Liver (tissue), 3 donors: ENCODE measurements at regions not wholly inside any gene's neighbourhood (a gene's known extent, or its start where the extent isn't known, plus 50 kb on each side); places are given as distances from the start of the nearest gene placed in this dataset.

ENCODE experiments used
- CTCF ChIP-seq: fragments of 150-350 bp; IDR thresholded peaks from 2 replicates; pipeline ENCODE4 v1.5.1; 2017; ENCODE audit warnings: improper control_type of control experiment, low read depth, low read length; ENCODE audit not compliant: missing input control
- GABPA ChIP-seq, 2 donors: IDR thresholded peaks in 1 of 2; conservative IDR thresholded peaks in 1 of 2; 2 replicates each; pipeline ENCODE4 v1.6.1; 2016; ENCODE audit warnings: antibody characterized with exemption in 2 of 2, mild to moderate bottlenecking in 1 of 2, moderate library complexity in 1 of 2
- HNF4A ChIP-seq, 2 donors: conservative IDR thresholded peaks; 2 replicates each; pipeline ENCODE4 v1.6.1; 2016; ENCODE audit warnings: antibody characterized with exemption in 2 of 2, mild to moderate bottlenecking in 2 of 2
- HNF4G ChIP-seq: IDR thresholded peaks from 2 replicates; pipeline ENCODE4 v1.6.1; 2016; ENCODE audit warnings: antibody characterized with exemption
- JUND ChIP-seq, 2 donors: IDR thresholded peaks; 2 replicates each; pipeline ENCODE4 v1.6.1; 2016; ENCODE audit warnings: antibody characterized with exemption in 2 of 2
- NR2F2 ChIP-seq: IDR thresholded peaks from 2 replicates; pipeline ENCODE4 v1.6.1; 2016; ENCODE audit warnings: antibody characterized with exemption
- RAD21 ChIP-seq, 2 donors: IDR thresholded peaks; 2 replicates each; pipeline ENCODE4 v1.6.1; 2016; ENCODE audit warnings: antibody characterized with exemption in 2 of 2, mild to moderate bottlenecking in 2 of 2
- TAF1 ChIP-seq: conservative IDR thresholded peaks from 2 replicates; pipeline ENCODE4 v1.6.1; 2016; ENCODE audit warnings: antibody characterized with exemption, mild to moderate bottlenecking
- YY1 ChIP-seq: IDR thresholded peaks from 2 replicates; pipeline ENCODE4 v1.6.1; 2016; ENCODE audit warnings: antibody characterized with exemption, mild to moderate bottlenecking
- TF ChIP-seq, protein P1 (sequence below): IDR thresholded peaks from 2 replicates; pipeline ENCODE4 v1.6.1; 2016; ENCODE audit warnings: antibody characterized with exemption
- TF ChIP-seq, protein P2 (sequence below): IDR thresholded peaks from 2 replicates; pipeline ENCODE4 v1.6.1; 2016; ENCODE audit warnings: antibody characterized with exemption, mild to moderate bottlenecking
- TF ChIP-seq, protein P3 (sequence below): IDR thresholded peaks from 2 replicates; pipeline ENCODE4 v1.6.1; 2016; ENCODE audit warnings: antibody characterized with exemption
- TF ChIP-seq, protein P4 (sequence below): IDR thresholded peaks from 2 replicates; pipeline ENCODE4 v1.6.1; 2016; ENCODE audit warnings: antibody characterized with exemption
- donor health status: healthy.
- donor health status: healthy.

GRCh38 chr2:216967889-216968288 is 108.0 kb upstream of the TNP1 start:
- no peak for TF ChIP-seq CTCF
- TF ChIP-seq, protein P1, sequence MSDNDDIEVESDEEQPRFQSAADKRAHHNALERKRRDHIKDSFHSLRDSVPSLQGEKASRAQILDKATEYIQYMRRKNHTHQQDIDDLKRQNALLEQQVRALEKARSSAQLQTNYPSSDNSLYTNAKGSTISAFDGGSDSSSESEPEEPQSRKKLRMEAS: no peak
- TF ChIP-seq, protein P2, sequence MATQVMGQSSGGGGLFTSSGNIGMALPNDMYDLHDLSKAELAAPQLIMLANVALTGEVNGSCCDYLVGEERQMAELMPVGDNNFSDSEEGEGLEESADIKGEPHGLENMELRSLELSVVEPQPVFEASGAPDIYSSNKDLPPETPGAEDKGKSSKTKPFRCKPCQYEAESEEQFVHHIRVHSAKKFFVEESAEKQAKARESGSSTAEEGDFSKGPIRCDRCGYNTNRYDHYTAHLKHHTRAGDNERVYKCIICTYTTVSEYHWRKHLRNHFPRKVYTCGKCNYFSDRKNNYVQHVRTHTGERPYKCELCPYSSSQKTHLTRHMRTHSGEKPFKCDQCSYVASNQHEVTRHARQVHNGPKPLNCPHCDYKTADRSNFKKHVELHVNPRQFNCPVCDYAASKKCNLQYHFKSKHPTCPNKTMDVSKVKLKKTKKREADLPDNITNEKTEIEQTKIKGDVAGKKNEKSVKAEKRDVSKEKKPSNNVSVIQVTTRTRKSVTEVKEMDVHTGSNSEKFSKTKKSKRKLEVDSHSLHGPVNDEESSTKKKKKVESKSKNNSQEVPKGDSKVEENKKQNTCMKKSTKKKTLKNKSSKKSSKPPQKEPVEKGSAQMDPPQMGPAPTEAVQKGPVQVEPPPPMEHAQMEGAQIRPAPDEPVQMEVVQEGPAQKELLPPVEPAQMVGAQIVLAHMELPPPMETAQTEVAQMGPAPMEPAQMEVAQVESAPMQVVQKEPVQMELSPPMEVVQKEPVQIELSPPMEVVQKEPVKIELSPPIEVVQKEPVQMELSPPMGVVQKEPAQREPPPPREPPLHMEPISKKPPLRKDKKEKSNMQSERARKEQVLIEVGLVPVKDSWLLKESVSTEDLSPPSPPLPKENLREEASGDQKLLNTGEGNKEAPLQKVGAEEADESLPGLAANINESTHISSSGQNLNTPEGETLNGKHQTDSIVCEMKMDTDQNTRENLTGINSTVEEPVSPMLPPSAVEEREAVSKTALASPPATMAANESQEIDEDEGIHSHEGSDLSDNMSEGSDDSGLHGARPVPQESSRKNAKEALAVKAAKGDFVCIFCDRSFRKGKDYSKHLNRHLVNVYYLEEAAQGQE: no peak
- no peak for TF ChIP-seq TAF1
- no peak for TF ChIP-seq RAD21 (IDR thresholded peaks at IDR 0.05)
- TF ChIP-seq YY1: no peak
- no peak for TF ChIP-seq GABPA (IDR thresholded peaks at IDR 0.05 in 1 of 2, conservative IDR thresholded peaks at IDR 0.05 in 1 of 2)
- no peak for TF ChIP-seq JUND (IDR thresholded peaks at IDR 0.05)
- no peak for TF ChIP-seq HNF4A (conservative IDR thresholded peaks at IDR 0.05)
- TF ChIP-seq HNF4G: no peak
- TF ChIP-seq NR2F2: no peak
- TF ChIP-seq, protein P3, sequence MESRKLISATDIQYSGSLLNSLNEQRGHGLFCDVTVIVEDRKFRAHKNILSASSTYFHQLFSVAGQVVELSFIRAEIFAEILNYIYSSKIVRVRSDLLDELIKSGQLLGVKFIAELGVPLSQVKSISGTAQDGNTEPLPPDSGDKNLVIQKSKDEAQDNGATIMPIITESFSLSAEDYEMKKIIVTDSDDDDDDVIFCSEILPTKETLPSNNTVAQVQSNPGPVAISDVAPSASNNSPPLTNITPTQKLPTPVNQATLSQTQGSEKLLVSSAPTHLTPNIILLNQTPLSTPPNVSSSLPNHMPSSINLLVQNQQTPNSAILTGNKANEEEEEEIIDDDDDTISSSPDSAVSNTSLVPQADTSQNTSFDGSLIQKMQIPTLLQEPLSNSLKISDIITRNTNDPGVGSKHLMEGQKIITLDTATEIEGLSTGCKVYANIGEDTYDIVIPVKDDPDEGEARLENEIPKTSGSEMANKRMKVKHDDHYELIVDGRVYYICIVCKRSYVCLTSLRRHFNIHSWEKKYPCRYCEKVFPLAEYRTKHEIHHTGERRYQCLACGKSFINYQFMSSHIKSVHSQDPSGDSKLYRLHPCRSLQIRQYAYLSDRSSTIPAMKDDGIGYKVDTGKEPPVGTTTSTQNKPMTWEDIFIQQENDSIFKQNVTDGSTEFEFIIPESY: no peak
- TF ChIP-seq, protein P4, sequence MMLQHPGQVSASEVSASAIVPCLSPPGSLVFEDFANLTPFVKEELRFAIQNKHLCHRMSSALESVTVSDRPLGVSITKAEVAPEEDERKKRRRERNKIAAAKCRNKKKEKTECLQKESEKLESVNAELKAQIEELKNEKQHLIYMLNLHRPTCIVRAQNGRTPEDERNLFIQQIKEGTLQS: no peak
